NCI-H69 (cell line): ENCODE measurements at regions not wholly inside any gene's neighbourhood (a gene's known extent, or its start where the extent isn't known, plus 50 kb on each side); places are given as distances from the start of the nearest gene placed in this dataset.
"Not testable (repeated sequence)": the region's sequence is repeated elsewhere in the genome, so short reads cannot be mapped to it uniquely, and the experiment has no call there.

ENCODE experiments used
- DNase-seq: peaks from one replicate; lab custom pipeline; 2025; lab: John Stamatoyannopoulos, UW

DNA sequence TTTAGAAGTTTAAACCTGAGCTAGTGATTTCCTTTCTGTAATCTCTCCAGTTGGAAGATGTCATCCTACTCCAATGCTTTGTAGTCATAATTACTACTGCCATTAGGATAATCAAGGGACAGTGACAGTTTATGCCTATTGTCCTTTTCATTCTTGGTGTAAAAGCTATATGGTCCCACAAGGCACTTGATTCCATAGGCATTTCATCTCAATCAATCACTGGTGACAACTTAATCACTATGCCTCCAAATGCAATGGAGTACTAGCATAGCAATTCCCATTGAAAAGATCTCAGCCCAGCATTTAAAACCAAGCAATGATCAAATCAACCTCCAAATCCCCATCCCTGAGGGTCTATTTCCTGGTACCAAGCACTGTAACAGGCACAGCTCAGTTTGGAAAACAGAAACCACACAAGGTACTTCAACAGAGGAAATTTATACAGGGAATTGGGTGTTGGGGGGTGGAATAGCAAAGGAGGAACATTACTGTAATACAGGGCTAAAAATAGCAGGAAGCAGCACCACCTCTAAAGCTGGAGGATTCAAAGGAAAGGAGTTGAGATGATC is 51.0 kb downstream of the FHIP2A start:
- no peak for DNase-seq

GRCh38 chr10:114874827-114875411 is 53.3 kb downstream of the FHIP2A start:
- no peak for DNase-seq

DNA sequence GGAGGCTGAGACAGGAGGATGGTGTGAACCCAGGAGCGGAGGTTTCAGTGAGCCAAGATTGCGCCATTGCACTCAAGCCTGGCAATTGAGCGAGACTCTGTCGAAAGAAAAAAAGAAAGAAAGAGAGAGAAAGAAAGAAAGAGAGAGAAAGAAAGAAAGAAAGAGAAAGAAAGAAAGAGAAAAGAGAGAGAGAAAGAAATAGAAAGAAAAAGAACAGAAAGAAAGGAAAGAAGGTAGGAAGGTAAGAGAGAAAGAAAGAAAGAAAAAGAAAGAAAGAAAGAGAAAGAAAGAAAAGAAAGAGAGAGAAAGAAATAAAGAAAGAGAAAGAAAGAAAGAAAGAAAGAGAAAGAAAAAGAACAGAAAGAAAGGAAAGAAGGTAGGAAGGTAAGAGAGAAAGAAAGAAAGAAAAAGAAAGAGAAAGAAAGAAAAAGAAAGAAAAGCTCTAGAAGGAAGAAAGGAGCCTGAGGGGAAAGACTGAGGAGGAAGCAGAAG is 54.1 kb downstream of the FHIP2A start:
- DNase-seq = not testable (repeated sequence)

- DNase-seq = no peak
Observed at GRCh38 chr10:114876169-114876568, 54.6 kb downstream of the FHIP2A start.

DNA sequence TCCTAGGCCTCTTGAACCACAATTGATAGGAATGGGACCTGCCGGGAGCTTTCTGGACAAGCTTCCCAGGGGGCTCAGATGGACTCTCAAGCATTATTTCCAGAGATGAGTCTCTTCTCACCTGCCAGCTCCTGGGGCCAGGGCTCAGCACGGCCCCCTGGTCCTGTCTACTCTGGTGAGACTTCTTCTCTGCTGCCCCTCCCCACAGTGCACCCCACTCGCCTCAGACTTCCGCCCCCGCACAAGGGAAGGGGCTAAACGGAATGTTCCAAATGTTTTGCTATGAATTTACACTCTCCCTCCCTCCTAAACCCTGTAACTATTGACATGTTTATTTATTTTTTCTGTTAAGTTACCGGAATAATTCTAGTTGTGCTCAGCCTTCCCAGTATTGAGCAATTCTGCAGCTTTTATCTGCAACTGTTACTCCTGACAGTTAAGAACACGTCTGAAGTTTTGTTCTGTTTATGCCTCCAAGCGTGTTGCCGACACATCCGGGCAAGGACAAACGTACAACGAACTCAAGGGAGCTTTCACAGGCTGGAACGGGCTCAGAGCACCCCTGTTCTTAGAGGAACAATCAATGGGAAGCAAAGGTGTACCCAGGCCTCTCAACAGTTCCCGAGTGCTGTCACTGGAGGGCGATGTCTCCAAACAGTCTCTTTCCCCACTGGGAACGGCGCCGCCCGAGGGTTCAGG is 55.2 kb downstream of the FHIP2A start:
- DNase-seq = peak; percentile 79

GRCh38 chr10:114877301-114877644 is 55.7 kb downstream of the FHIP2A start:
- no peak for DNase-seq

- no peak for DNase-seq
Observed at GRCh38 chr10:114879093-114879492, 57.5 kb downstream of the FHIP2A start.

GRCh38 chr10:114879541-114880158 is 58.1 kb downstream of the FHIP2A start:
- DNase-seq = peak; percentile 35

- DNase-seq = no peak
Observed at GRCh38 chr10:114881417-114881816, 56.6 kb upstream of the TRUB1 start.

GRCh38 chr10:114881901-114882300 is 56.1 kb upstream of the TRUB1 start:
- no peak for DNase-seq

DNA sequence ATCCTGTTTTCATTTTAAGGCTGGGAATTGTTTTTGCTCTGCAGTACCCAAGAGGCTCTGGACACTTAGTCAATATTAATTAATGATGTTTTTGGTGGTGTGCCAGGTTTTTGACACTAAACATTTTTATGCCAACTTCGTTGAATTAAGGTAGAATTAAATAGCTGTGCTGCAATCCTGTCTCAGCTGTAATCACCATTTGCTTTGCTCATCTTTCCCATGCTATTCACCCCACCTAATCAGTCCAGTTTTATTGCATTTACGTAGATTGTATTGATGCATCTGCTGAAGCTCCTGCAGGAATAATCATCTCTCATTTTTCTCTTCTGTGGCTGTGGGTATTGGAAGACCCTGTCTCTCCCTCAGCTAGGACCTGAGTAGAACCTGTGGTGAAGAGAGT is 52.6 kb upstream of the TRUB1 start:
- DNase-seq = peak; percentile 1
